ENCODE measurements at regions not wholly inside any gene's neighbourhood (a gene's known extent, or its start where the extent isn't known, plus 50 kb on each side); places are given as distances from the start of the nearest gene placed in this dataset.

GRCh38 chr2:42961385-42961811, 169.0 kb upstream of the HAAO start:
- H3K4me1 ChIP-seq (ENCODE audit: control insufficient read depth in 5 of 5, insufficient read depth in 5 of 5, low read length in 5 of 5) = peaks cover 0 to 70% (median 48%) of the 10 kb centered on the region in 5 donors
- H3K9ac ChIP-seq (ENCODE audit: insufficient read depth in 1 of 2, low read length in 2 of 2) = peak overlapping the region in 1 of 2 donors; percentile 52
- peak; percentile 10 for ATAC-seq (ENCODE audit: insufficient read depth, low FRiP score)
- peak overlapping the region in 1 of 2 donors; percentile 55 for H3K27ac ChIP-seq (ENCODE audit: low read depth in 1 of 2, low read length in 1 of 2)
- 18 to 43% methylated on average over 15 of the region's 15 CpGs for WGBS, 2 donors
- TF ChIP-seq CTCF (IDR thresholded peaks at IDR 0.05; ENCODE audit: control extremely low read depth, extremely low read depth) = no peak
- peak; percentile 56 to 86 (median 79) for DNase-seq
- no peaks in the 10 kb centered on the region for H3K9me3 ChIP-seq (ENCODE audit: control insufficient read depth in 4 of 4, insufficient read depth in 3 of 4, low read length in 3 of 4)
- no peak overlapping the region for H3K4me3 ChIP-seq
- H3K36me3 ChIP-seq (ENCODE audit: control insufficient read depth in 4 of 4, insufficient read depth in 4 of 4, low read length in 4 of 4) = no peaks in the 10 kb centered on the region
- H3K27me3 ChIP-seq (ENCODE audit: control insufficient read depth in 3 of 3, insufficient read depth in 3 of 3, low read length in 2 of 3) = no peaks in the 10 kb centered on the region

GRCh38 chr2:42960842-42961180, 168.4 kb upstream of the HAAO start:
- ATAC-seq (ENCODE audit: insufficient read depth, low FRiP score) (no peak), DNase-seq (peak; percentile 42 to 69 (median 65))
- TF ChIP-seq CTCF (IDR thresholded peaks at IDR 0.05; ENCODE audit: control extremely low read depth, extremely low read depth) = no peak
- Histone ChIP-seq H3K4me1 (ENCODE audit: control insufficient read depth in 5 of 5, insufficient read depth in 5 of 5, low read length in 5 of 5) (peaks cover 0 to 70% (median 48%) of the 10 kb centered on the region in 5 donors), H3K9me3 (ENCODE audit: control insufficient read depth in 4 of 4, insufficient read depth in 3 of 4, low read length in 3 of 4) (no peaks in the 10 kb centered on the region), H3K27me3 (ENCODE audit: control insufficient read depth in 3 of 3, insufficient read depth in 3 of 3, low read length in 2 of 3) (no peaks in the 10 kb centered on the region), H3K4me3 (no peak overlapping the region), H3K9ac (ENCODE audit: insufficient read depth in 1 of 2, low read length in 2 of 2) (peak overlapping the region in 1 of 2 donors; percentile 16), H3K27ac (ENCODE audit: low read depth in 1 of 2, low read length in 1 of 2) (peak overlapping the region; percentile 25 to 55), H3K36me3 (ENCODE audit: control insufficient read depth in 4 of 4, insufficient read depth in 4 of 4, low read length in 4 of 4) (no peaks in the 10 kb centered on the region)
- WGBS, 2 donors = 83 to 84% methylated on average over 6 of the region's 6 CpGs

DNA sequence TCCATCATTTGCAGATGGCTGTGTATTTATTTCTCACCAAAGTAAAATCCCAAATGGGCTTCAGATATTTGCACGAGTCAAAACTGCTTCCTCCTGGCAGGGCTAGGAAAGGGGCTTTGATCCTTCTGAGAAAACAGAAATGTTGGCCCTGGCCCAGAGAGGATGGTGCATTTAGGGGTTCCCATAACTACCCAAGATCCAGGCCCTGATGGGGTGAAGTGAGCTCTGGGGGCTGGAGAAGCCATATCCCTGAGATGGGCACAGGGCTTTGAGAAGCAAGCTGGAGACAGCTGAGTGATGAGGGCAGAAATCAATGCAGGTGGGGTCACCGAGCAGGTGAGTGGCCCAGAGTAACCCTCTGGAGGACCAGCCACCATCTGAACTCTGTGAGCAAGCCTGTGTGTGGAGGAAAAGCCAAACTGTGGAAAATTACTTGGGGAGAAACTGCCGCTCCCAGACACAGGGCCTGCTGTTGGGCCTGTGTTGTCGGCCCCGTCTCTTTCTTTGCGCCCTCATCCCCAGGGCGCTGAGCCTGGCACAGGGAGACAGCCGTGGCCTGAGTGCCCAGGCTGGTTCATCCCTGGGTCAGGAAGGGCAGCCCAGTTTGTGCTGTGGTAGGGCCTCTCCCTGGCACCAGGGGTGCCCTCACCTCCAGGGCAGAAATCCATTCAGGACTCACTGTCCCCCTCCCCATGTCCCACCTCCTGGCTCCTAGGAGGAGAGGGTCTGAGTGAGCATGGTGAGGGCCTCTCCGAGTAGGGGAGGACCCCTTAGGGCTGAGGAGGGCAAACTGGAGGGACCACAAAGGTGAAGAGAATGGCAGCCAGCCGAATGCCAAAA, 167.8 kb upstream of the HAAO start:
- TF ChIP-seq CTCF (IDR thresholded peaks at IDR 0.05; ENCODE audit: control extremely low read depth, extremely low read depth) = no peak
- Histone ChIP-seq H3K9me3 (ENCODE audit: control insufficient read depth in 4 of 4, insufficient read depth in 3 of 4, low read length in 3 of 4) (no peaks in the 10 kb centered on the region), H3K4me1 (ENCODE audit: control insufficient read depth in 5 of 5, insufficient read depth in 5 of 5, low read length in 5 of 5) (peaks cover 0 to 67% (median 47%) of the 10 kb centered on the region in 5 donors), H3K36me3 (ENCODE audit: control insufficient read depth in 4 of 4, insufficient read depth in 4 of 4, low read length in 4 of 4) (no peaks in the 10 kb centered on the region), H3K27me3 (ENCODE audit: control insufficient read depth in 3 of 3, insufficient read depth in 3 of 3, low read length in 2 of 3) (no peaks in the 10 kb centered on the region), H3K9ac (ENCODE audit: insufficient read depth in 1 of 2, low read length in 2 of 2) (peak overlapping the region in 1 of 2 donors; percentile 43), H3K4me3 (no peak overlapping the region), H3K27ac (ENCODE audit: low read depth in 1 of 2, low read length in 1 of 2) (peak overlapping the region; percentile 25 to 55)
- 75% methylated on average over 10 of the region's 10 CpGs for WGBS, 2 donors
- ATAC-seq (ENCODE audit: insufficient read depth, low FRiP score) (no peak), DNase-seq (peak in 1 of 3 donors; percentile 30)
